ENCODE measurements at regions not wholly inside any gene's neighbourhood (a gene's known extent, or its start where the extent isn't known, plus 50 kb on each side); places are given as distances from the start of the nearest gene placed in this dataset.
"Not testable (repeated sequence)": the region's sequence is repeated elsewhere in the genome, so short reads cannot be mapped to it uniquely, and the experiment has no call there.

DNA sequence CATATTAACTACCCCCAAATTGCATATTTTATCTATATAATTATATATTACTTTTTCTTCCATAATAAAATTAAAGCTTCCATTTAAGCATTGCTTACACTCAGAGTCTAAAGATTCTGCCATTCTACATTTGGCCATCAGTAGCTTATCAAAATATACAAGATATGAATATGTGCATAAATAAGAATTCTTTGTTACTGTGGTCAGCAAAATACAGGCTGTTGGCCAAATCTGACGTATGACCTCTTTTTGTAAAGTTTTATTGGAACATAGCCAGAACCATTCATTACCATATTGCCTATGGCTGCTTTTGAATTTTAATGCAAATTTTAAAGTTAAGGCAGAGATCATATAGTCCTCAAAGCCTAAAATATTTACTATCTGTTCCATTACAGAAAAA lies 643.9 kb upstream of the VRK2 start:
- Histone ChIP-seq H3K4me1 (no peaks in the 10 kb centered on the region), H3K4me3 (no peak overlapping the region), H3K27me3 (no peaks in the 10 kb centered on the region), H3K9me3 (no peaks in the 10 kb centered on the region), H3K36me3 (no peaks in the 10 kb centered on the region), H3K27ac (no peak overlapping the region)
- DNase-seq (ENCODE audit: low spot score in 2 of 2) = no peak
- intact Hi-C loops (cut with DNase I) = no loop called here
- no peak for TF ChIP-seq CTCF (IDR thresholded peaks at IDR 0.05)

- TF ChIP-seq CTCF (IDR thresholded peaks at IDR 0.05) = no peak
- no peak overlapping the region for H3K4me3 ChIP-seq
- peaks cover 0 to 4% of the 10 kb centered on the region in 2 donors for H3K9me3 ChIP-seq
- no peaks in the 10 kb centered on the region for H3K27me3 ChIP-seq
- no peaks in the 10 kb centered on the region for H3K36me3 ChIP-seq
- H3K4me1 ChIP-seq = no peaks in the 10 kb centered on the region
- H3K27ac ChIP-seq = no peak overlapping the region
- intact Hi-C loops (cut with DNase I) = no loop called here
- no peak for DNase-seq (ENCODE audit: low spot score in 2 of 2)
Measured at GRCh38 chr2:57407772-57408201, 638.8 kb upstream of the VRK2 start.

DNA sequence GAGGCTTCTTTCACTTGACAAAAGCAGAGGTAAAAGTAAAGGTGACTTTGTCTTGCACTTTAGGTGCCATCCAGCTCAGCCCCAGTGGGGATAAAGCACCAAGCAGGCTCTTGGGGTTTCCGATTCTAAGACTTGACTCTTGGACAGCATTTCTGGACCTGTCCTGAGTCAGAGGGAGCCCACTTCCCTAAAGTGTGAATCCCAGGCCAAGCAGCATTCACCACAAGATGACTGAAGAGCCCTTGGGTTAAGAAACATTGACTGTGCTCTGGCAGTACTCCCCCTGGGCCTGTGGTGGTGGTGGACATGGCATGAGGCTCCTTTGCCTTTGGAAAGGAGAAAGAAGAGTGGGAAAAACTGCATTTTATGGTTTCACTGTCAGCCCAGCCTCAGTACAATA lies 638.0 kb upstream of the VRK2 start:
- Histone ChIP-seq H3K4me1 (no peaks in the 10 kb centered on the region), H3K36me3 (no peaks in the 10 kb centered on the region), H3K27me3 (no peaks in the 10 kb centered on the region), H3K4me3 (no peak overlapping the region), H3K27ac (no peak overlapping the region), H3K9me3 (peaks cover 0 to 4% of the 10 kb centered on the region in 2 donors)
- no peak for DNase-seq (ENCODE audit: low spot score in 2 of 2)
- intact Hi-C loops (cut with DNase I) = no loop called here
- TF ChIP-seq CTCF (IDR thresholded peaks at IDR 0.05) = no peak

- no peaks in the 10 kb centered on the region for H3K9me3 ChIP-seq
- no peak overlapping the region for H3K4me3 ChIP-seq
- DNase-seq (ENCODE audit: low spot score in 2 of 2) = no peak
- no peaks in the 10 kb centered on the region for H3K27me3 ChIP-seq
- H3K4me1 ChIP-seq = no peaks in the 10 kb centered on the region
- no peaks in the 10 kb centered on the region for H3K36me3 ChIP-seq
- intact Hi-C loops (cut with DNase I) = no loop called here
- no peak overlapping the region for H3K27ac ChIP-seq
- TF ChIP-seq CTCF (IDR thresholded peaks at IDR 0.05) = no peak
Measured at GRCh38 chr2:57417007-57417406, 629.6 kb upstream of the VRK2 start.

DNA sequence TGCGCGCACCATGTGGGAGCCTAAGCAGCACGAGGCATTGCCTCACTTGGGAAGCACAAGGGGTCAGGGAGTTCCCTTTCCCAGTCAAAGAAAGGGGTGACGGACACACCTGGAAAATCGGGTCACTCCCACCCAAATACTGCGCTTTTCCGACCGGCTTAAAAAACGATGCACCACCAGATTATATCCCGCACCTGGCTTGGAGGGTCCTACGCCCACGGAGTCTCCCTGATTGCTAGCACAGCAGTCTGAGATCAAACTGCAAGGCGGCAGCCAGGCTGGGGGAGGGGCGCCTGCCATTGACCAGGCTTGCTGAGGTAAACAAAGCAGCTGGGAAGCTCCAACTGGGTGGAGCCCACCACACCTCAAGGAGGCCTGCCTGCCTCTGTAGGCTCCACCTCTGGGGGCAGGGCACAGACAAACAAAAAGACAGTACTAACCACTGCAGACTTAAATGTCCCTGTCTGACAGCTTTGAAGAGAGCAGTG lies 627.7 kb upstream of the VRK2 start:
- not testable (repeated sequence) for H3K9me3 ChIP-seq

DNA sequence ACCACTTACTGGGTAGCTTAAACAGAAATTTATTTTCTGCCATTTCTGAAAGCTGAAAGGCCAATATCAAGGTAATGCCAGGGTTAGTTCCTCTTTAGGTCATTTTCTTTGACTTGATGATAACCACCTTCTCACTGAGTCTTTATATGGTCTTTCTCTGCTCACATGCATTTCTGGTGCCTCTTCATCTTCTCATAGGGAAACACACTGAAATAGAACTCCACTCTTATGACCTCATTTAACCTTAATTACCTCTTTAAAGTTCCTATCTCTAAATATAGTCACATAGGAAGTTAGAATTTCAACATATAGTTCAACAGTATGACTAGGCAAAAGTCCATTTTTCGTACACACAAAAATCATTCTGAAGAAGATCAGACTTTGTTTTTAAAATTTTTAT lies 616.8 kb upstream of the VRK2 start:
- H3K4me1 ChIP-seq = no peaks in the 10 kb centered on the region
- no peak overlapping the region for H3K4me3 ChIP-seq
- no peak for TF ChIP-seq CTCF (IDR thresholded peaks at IDR 0.05)
- intact Hi-C loops (cut with DNase I) = no loop called here
- H3K27me3 ChIP-seq = no peaks in the 10 kb centered on the region
- no peak for DNase-seq (ENCODE audit: low spot score in 2 of 2)
- H3K9me3 ChIP-seq = no peaks in the 10 kb centered on the region
- H3K36me3 ChIP-seq = no peaks in the 10 kb centered on the region
- H3K27ac ChIP-seq = no peak overlapping the region

More for the DNA sequence above, 627.7 kb upstream of the VRK2 start:
- H3K4me1 ChIP-seq; H3K27ac ChIP-seq; H3K4me3 ChIP-seq; intact Hi-C loops (cut with DNase I); DNase-seq (ENCODE audit: low spot score in 2 of 2); H3K36me3 ChIP-seq; H3K27me3 ChIP-seq: not testable (repeated sequence)
